Smooth muscle cell (in vitro differentiated cells): ENCODE measurements at regions not wholly inside any gene's neighbourhood (a gene's known extent, or its start where the extent isn't known, plus 50 kb on each side); places are given as distances from the start of the nearest gene placed in this dataset.

Source experiments
- DNase-seq: peaks from one replicate; lab custom pipeline; 2025; ENCODE audit not compliant: unreplicated experiment; lab: John Stamatoyannopoulos, UW
- H2AFZ ChIP-seq: fragments of 200-600 bp; sonication (generic); 2 replicates; pipeline ENCODE4 v1.6.0; 2016; ENCODE audit warnings: antibody characterized with exemption, low read depth, mild to moderate bottlenecking
- H3F3A ChIP-seq: fragments of 200-600 bp; sonication (generic); 2 replicates; pipeline ENCODE4 v1.6.0; 2017; ENCODE audit warnings: antibody characterized with exemption, low read depth
- H3K27ac ChIP-seq: fragments of 200-600 bp; sonication (generic); 2 replicates; pipeline ENCODE4 v1.5.1; 2016; ENCODE audit warnings: low read depth, mild to moderate bottlenecking
- H3K27me3 ChIP-seq: fragments of 200-600 bp; sonication (generic); 2 replicates; pipeline ENCODE4 v1.6.1; 2016; ENCODE audit warnings: low read depth, mild to moderate bottlenecking
- H3K36me3 ChIP-seq: fragments of 200-600 bp; sonication (generic); 2 replicates; pipeline ENCODE4 v1.5.1; 2016; ENCODE audit warnings: low read depth
- H3K4me1 ChIP-seq: fragments of 200-600 bp; sonication (generic); 2 replicates; pipeline ENCODE4 v1.5.1; 2016; ENCODE audit warnings: low read depth
- H3K4me2 ChIP-seq: fragments of 200-600 bp; sonication (generic); 2 replicates; pipeline ENCODE4 v1.6.0; 2016; ENCODE audit warnings: mild to moderate bottlenecking
- H3K4me3 ChIP-seq: fragments of 200-600 bp; sonication (generic); 2 replicates; pipeline ENCODE4 v1.5.1; 2016; ENCODE audit warnings: mild to moderate bottlenecking
- H3K79me2 ChIP-seq: fragments of 200-600 bp; sonication (generic); 2 replicates; pipeline ENCODE4 v1.6.0; 2016; ENCODE audit warnings: low read depth, mild to moderate bottlenecking
- H3K9ac ChIP-seq: fragments of 200-600 bp; sonication (generic); 2 replicates; pipeline ENCODE4 v1.6.0; 2016; ENCODE audit warnings: low read depth
- H3K9me3 ChIP-seq: fragments of 200-600 bp; sonication (generic); replicated peaks from 2 replicates; pipeline ENCODE4 v1.5.1; 2016; ENCODE audit warnings: low read depth
- H4K20me1 ChIP-seq: fragments of 200-600 bp; sonication (generic); 2 replicates; pipeline ENCODE4 v1.6.0; 2016; ENCODE audit warnings: low read depth
- CTCF ChIP-seq: fragments of 200-600 bp; sonication (generic); IDR thresholded peaks from 2 replicates; pipeline ENCODE4 v1.5.1; 2017; ENCODE audit warnings: borderline replicate concordance, mild to moderate bottlenecking, antibody characterized with exemption; ENCODE audit not compliant: insufficient read depth, poor library complexity, severe bottlenecking
- WGBS: methylation state at CpG from one replicate; pipeline ENCODE4 v1.1.7; 2016; ENCODE audit warnings: low lambda C conversion rate; 5-methylcytosine and 5-hydroxymethylcytosine counted together

GRCh38 chr3:99394831-99395778 lies 243.3 kb upstream of the COL8A1 start:
- no peaks in the 10 kb centered on the region for H3K4me1 ChIP-seq
- TF ChIP-seq CTCF: no peak
- H2AFZ ChIP-seq: no peak overlapping the region
- H3K27me3 ChIP-seq: no peaks in the 10 kb centered on the region
- H3K9ac ChIP-seq: no peak overlapping the region
- peak overlapping the region; percentile 26 for H3K4me2 ChIP-seq
- no peaks in the 10 kb centered on the region for H4K20me1 ChIP-seq
- no peaks in the 10 kb centered on the region for H3K9me3 ChIP-seq
- no peaks in the 10 kb centered on the region for H3K79me2 ChIP-seq
- no peaks in the 10 kb centered on the region for H3K36me3 ChIP-seq
- no peak for DNase-seq
- H3F3A ChIP-seq: no peaks in the 10 kb centered on the region
- H3K27ac ChIP-seq: peak overlapping the region; percentile 67
- WGBS: 53% methylated on average over 7 of the region's 7 CpGs
- H3K4me3 ChIP-seq: no peak overlapping the region

- H3K36me3 ChIP-seq: no peaks in the 10 kb centered on the region
- H3K79me2 ChIP-seq: no peaks in the 10 kb centered on the region
- H3K4me3 ChIP-seq: no peak overlapping the region
- no peak for DNase-seq
- no peaks in the 10 kb centered on the region for H3F3A ChIP-seq
- H3K4me2 ChIP-seq: no peak overlapping the region
- no peaks in the 10 kb centered on the region for H3K4me1 ChIP-seq
- H2AFZ ChIP-seq: no peak overlapping the region
- H3K9ac ChIP-seq: no peak overlapping the region
- H3K27me3 ChIP-seq: no peaks in the 10 kb centered on the region
- no peaks in the 10 kb centered on the region for H4K20me1 ChIP-seq
- H3K27ac ChIP-seq: no peak overlapping the region
- TF ChIP-seq CTCF: no peak
- H3K9me3 ChIP-seq: no peaks in the 10 kb centered on the region
- 87% methylated on average over 2 of the region's 2 CpGs for WGBS
These were observed 244.4 kb upstream of the COL8A1 start for GRCh38 chr3:99393961-99394360.

GRCh38 chr3:99388780-99389179 lies 249.6 kb upstream of the COL8A1 start:
- H4K20me1 ChIP-seq: no peaks in the 10 kb centered on the region
- no peaks in the 10 kb centered on the region for H3K27me3 ChIP-seq
- no peaks in the 10 kb centered on the region for H3F3A ChIP-seq
- H3K27ac ChIP-seq: no peak overlapping the region
- no peaks in the 10 kb centered on the region for H3K9me3 ChIP-seq
- H3K4me2 ChIP-seq: no peak overlapping the region
- no peak overlapping the region for H2AFZ ChIP-seq
- no peaks in the 10 kb centered on the region for H3K79me2 ChIP-seq
- H3K36me3 ChIP-seq: no peaks in the 10 kb centered on the region
- TF ChIP-seq CTCF: no peak
- no peak for DNase-seq
- no peak overlapping the region for H3K9ac ChIP-seq
- H3K4me3 ChIP-seq: no peak overlapping the region
- no peaks in the 10 kb centered on the region for H3K4me1 ChIP-seq

- DNase-seq: no peak
- Histone ChIP-seq H4K20me1 (no peaks in the 10 kb centered on the region), H3F3A (no peaks in the 10 kb centered on the region), H3K9me3 (no peaks in the 10 kb centered on the region), H3K27me3 (no peaks in the 10 kb centered on the region), H3K27ac (no peak overlapping the region), H2AFZ (no peak overlapping the region), H3K4me2 (no peak overlapping the region), H3K4me3 (no peak overlapping the region), H3K79me2 (no peaks in the 10 kb centered on the region), H3K9ac (no peak overlapping the region), H3K36me3 (no peaks in the 10 kb centered on the region), H3K4me1 (no peaks in the 10 kb centered on the region)
- no peak for TF ChIP-seq CTCF
These were observed 253.8 kb upstream of the COL8A1 start for GRCh38 chr3:99384596-99384995.
